ENCODE measurements at regions not wholly inside any gene's neighbourhood (a gene's known extent, or its start where the extent isn't known, plus 50 kb on each side); places are given as distances from the start of the nearest gene placed in this dataset.
A peak's percentile ranks its signal among the peaks of the same experiment; 100 is the strongest.

DNA sequence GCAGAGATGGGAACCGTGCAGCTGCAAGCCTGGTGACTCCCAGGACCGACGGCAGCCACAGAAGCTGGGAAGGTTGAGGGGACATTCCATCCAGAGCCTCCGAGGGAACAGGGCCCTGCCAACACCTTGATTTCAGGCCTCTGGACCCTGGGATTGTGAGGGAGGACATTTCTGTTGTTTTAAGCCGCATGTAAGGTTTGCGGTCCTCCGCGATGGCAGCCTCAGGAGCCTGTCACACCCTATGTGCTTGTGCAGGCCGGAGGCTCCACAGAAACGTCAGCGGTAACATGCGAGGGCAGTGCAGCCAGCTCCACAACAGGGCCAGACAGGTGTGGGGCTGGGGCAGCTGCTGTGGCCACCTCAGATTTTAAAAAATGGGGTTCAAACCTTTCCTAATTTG is 144.7 kb upstream of the SHH start:
- peak in 1 of 2 donors; percentile 44 for DNase-seq (ENCODE audit: low spot score in 2 of 2)
- no peaks in the 10 kb centered on the region for H3K9me3 ChIP-seq
- no peaks in the 10 kb centered on the region for H3K27me3 ChIP-seq
- intact Hi-C loops (cut with DNase I) = no loop called here
- H3K36me3 ChIP-seq = no peaks in the 10 kb centered on the region
- H3K4me1 ChIP-seq = no peaks in the 10 kb centered on the region
- no peak overlapping the region for H3K27ac ChIP-seq
- TF ChIP-seq, protein P1, sequence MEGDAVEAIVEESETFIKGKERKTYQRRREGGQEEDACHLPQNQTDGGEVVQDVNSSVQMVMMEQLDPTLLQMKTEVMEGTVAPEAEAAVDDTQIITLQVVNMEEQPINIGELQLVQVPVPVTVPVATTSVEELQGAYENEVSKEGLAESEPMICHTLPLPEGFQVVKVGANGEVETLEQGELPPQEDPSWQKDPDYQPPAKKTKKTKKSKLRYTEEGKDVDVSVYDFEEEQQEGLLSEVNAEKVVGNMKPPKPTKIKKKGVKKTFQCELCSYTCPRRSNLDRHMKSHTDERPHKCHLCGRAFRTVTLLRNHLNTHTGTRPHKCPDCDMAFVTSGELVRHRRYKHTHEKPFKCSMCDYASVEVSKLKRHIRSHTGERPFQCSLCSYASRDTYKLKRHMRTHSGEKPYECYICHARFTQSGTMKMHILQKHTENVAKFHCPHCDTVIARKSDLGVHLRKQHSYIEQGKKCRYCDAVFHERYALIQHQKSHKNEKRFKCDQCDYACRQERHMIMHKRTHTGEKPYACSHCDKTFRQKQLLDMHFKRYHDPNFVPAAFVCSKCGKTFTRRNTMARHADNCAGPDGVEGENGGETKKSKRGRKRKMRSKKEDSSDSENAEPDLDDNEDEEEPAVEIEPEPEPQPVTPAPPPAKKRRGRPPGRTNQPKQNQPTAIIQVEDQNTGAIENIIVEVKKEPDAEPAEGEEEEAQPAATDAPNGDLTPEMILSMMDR (IDR thresholded peaks at IDR 0.05) = no peak
- H3K4me3 ChIP-seq = no peak overlapping the region

DNA sequence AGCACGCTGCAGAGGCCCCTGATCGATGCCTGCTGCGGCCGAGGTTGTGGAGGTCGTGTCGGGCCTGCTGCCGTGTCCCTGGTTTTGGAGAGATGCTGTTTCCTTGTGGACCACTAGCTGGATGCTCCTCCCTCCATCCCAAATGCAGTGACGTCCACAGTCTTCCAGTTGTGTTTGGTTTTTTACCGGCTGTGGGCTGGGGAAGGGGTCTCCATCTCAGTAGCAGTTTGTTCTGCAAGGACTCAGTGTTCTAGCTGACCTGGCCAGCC is 143.0 kb upstream of the SHH start:
- intact Hi-C loops (cut with DNase I) = no loop called here
- H3K4me3 ChIP-seq = no peak overlapping the region
- TF ChIP-seq, protein P1 (IDR thresholded peaks at IDR 0.05) = no peak
- no peak overlapping the region for H3K27ac ChIP-seq
- H3K9me3 ChIP-seq = no peaks in the 10 kb centered on the region
- H3K4me1 ChIP-seq = no peaks in the 10 kb centered on the region
- H3K27me3 ChIP-seq = no peaks in the 10 kb centered on the region
- DNase-seq (ENCODE audit: low spot score in 2 of 2) = no peak
- H3K36me3 ChIP-seq = no peaks in the 10 kb centered on the region

- H3K27ac ChIP-seq = no peak overlapping the region
- H3K4me3 ChIP-seq = no peak overlapping the region
- no peaks in the 10 kb centered on the region for H3K4me1 ChIP-seq
- TF ChIP-seq, protein P1 (IDR thresholded peaks at IDR 0.05) = no peak
- peak in 1 of 2 donors; percentile 21 for DNase-seq (ENCODE audit: low spot score in 2 of 2)
- intact Hi-C loops (cut with DNase I) = no loop called here
- H3K27me3 ChIP-seq = no peaks in the 10 kb centered on the region
- no peaks in the 10 kb centered on the region for H3K9me3 ChIP-seq
- H3K36me3 ChIP-seq = no peaks in the 10 kb centered on the region
Measured at GRCh38 chr7:155954550-155955366, 142.5 kb upstream of the SHH start.

DNA sequence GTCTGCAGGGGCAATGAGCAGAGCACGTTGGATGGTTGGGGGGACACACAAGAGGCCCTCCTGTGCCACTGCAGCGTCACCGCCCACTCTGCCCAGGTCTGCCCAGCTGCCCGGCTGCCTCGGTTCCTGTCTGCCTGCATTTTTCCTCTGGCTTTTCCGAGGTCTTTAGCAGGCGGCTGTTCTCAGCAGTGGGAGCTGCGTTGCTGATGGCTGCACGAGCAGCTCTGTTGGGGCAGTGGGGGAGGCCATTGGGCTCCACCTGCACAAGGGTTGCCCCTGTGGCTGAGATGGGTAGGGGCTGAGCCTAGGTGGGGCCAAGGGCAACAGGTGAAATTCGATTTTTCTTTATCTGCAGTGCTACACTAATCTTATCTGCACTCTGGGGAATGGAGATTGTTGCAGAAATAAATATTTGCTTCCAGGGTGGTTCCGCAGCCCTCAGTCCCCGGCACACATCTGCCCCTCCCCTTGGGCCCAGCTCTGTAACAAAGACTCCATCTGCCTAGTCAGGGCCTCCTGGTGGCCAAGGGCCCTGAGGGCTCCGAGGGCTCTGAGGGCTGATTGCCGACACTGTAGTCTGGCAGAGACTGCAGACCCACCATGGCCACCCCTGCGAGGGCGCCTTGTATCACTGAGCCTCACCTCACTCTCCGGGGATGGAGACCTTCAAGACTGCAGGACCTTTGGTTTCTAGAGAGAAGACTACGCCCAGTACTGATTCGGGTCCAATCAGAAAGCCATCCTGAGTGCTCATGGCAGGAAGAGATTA is 141.7 kb upstream of the SHH start:
- no peaks in the 10 kb centered on the region for H3K4me1 ChIP-seq
- intact Hi-C loops (cut with DNase I) = no loop called here
- no peak overlapping the region for H3K27ac ChIP-seq
- no peaks in the 10 kb centered on the region for H3K27me3 ChIP-seq
- H3K9me3 ChIP-seq = no peaks in the 10 kb centered on the region
- H3K36me3 ChIP-seq = no peaks in the 10 kb centered on the region
- TF ChIP-seq, protein P1 (IDR thresholded peaks at IDR 0.05) = no peak
- DNase-seq (ENCODE audit: low spot score in 2 of 2) = peak in 1 of 2 donors; percentile 39
- no peak overlapping the region for H3K4me3 ChIP-seq

DNA sequence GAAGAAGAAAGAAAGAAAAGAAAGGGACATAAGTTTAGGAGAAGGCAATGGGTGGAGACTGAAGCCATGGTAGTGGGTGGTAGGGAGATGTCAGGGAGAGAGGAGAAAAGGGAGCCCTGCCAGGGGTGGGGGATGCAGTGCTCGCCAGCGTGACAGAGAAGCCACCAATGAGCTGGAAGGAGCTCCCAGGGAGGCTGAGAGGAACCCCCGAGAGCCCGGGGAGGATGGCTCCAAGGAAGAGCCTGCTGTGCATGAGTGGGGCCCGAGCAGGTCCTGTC is 141.2 kb upstream of the SHH start:
- Histone ChIP-seq H3K36me3 (no peaks in the 10 kb centered on the region), H3K27me3 (no peaks in the 10 kb centered on the region), H3K4me3 (no peak overlapping the region), H3K27ac (no peak overlapping the region), H3K4me1 (no peaks in the 10 kb centered on the region), H3K9me3 (no peaks in the 10 kb centered on the region)
- TF ChIP-seq, protein P1 (IDR thresholded peaks at IDR 0.05) = no peak
- intact Hi-C loops (cut with DNase I) = no loop called here
- no peak for DNase-seq (ENCODE audit: low spot score in 2 of 2)
